H1 (cell line): ENCODE measurements at regions not wholly inside any gene's neighbourhood (a gene's known extent, or its start where the extent isn't known, plus 50 kb on each side); places are given as distances from the start of the nearest gene placed in this dataset.

Experiments used
- CTCF ChIA-PET: fragments of 300-600 bp; sonication (Branson Sonifier 250); formaldehyde crosslinking; loops from one replicate; lab custom pipeline; 2021; ENCODE audit not compliant: partially characterized antibody; lab: Charles Lee
- POLR2A ChIA-PET: fragments of 300-600 bp; sonication (Branson Sonifier 250); formaldehyde crosslinking; loops from one replicate; lab custom pipeline; 2021; ENCODE audit warnings: inconsistent platforms; ENCODE audit not compliant: partially characterized antibody; lab: Charles Lee
- DNase-seq, 2 experiments: peaks; one replicate each; pipeline versions ENCODE4 v3.0.0 to v3.0.0-alpha.2; 2010 to 2022; ENCODE audit warnings: low spot score in 2 of 2, low read depth in 1 of 2, mixed read lengths in 1 of 2
- FAIRE-seq: peaks from 2 replicates; lab custom pipeline; 2011; peaks lifted over from hg19 to GRCh38; lab: Jason Lieb, UNC
- H2AFZ ChIP-seq: 2 replicates; pipeline ENCODE4 v1.8.1; 2012; ENCODE audit warnings: low read length, inconsistent platforms
- H2AK5ac ChIP-seq: 2 replicates; pipeline ENCODE4 v1.6.1; 2013; ENCODE audit warnings: low read depth, low read length
- H2BK120ac ChIP-seq: replicated peaks from 2 replicates; pipeline ENCODE3; 2013; ENCODE audit warnings: low read depth, low read length, inconsistent platforms
- H2BK12ac ChIP-seq: 2 replicates; pipeline ENCODE4 v1.6.1; 2013; ENCODE audit warnings: low read depth, low read length
- H2BK15ac ChIP-seq: 2 replicates; pipeline ENCODE4 v1.6.1; 2013; ENCODE audit warnings: low read length
- H2BK20ac ChIP-seq: 2 replicates; pipeline ENCODE4 v1.6.1; 2013; ENCODE audit warnings: low read length
- H2BK5ac ChIP-seq: 2 replicates; pipeline ENCODE4 v1.6.1; 2013; ENCODE audit warnings: low read depth, low read length
- H3K14ac ChIP-seq: 2 replicates; pipeline ENCODE4 v1.6.1; 2013; ENCODE audit warnings: inconsistent platforms; ENCODE audit not compliant: insufficient read length
- H3K18ac ChIP-seq: 2 replicates; pipeline ENCODE4 v1.6.1; 2013; ENCODE audit warnings: low read length; ENCODE audit errors: extremely low read depth
- H3K23ac ChIP-seq: 2 replicates; pipeline ENCODE4 v1.6.1; 2013; ENCODE audit warnings: inconsistent platforms; ENCODE audit not compliant: insufficient read length
- H3K23me2 ChIP-seq: 2 replicates; pipeline ENCODE4 v1.6.1; 2013; ENCODE audit warnings: low read depth, low read length
- H3K27ac ChIP-seq: 2 replicates; pipeline ENCODE4 v1.6.1; 2011; ENCODE audit warnings: low read depth, low read length, inconsistent platforms
- H3K27me3 ChIP-seq, 4 experiments: replicated peaks in 1 of 4; 1 replicate in 1 of 4; 2 replicates in 3 of 4; pipeline versions ENCODE4 v1.6.1 to v1.8.1; 2011 to 2013; ENCODE audit warnings: low read length in 3 of 4, mild to moderate bottlenecking in 3 of 4, inconsistent platforms in 2 of 4, mixed read lengths in 2 of 4, moderate library complexity in 1 of 4; ENCODE audit not compliant: control insufficient read depth in 3 of 4, insufficient read depth in 3 of 4; ENCODE audit errors: extremely low read depth in 1 of 4
- H3K36me3 ChIP-seq, 4 experiments: 2 replicates each; pipeline versions ENCODE4 v1.6.1 to v1.8.1; 2011 to 2013; ENCODE audit warnings: mild to moderate bottlenecking in 4 of 4, low read length in 3 of 4, moderate library complexity in 2 of 4, control low read depth in 1 of 4, inconsistent platforms in 1 of 4; ENCODE audit not compliant: insufficient read depth in 4 of 4, control insufficient read depth in 2 of 4
- H3K4ac ChIP-seq: replicated peaks from 2 replicates; pipeline ENCODE3; 2013; ENCODE audit warnings: low read length, low read depth, mixed read lengths, inconsistent platforms; ENCODE audit not compliant: insufficient read length
- H3K4me1 ChIP-seq, 4 experiments: replicated peaks in 1 of 4; 1 replicate in 1 of 4; 2 replicates in 3 of 4; pipeline versions ENCODE4 v1.6.1 to v1.8.1; 2011 to 2013; ENCODE audit warnings: low read length in 3 of 4, inconsistent platforms in 2 of 4, mixed read lengths in 1 of 4; ENCODE audit not compliant: insufficient read depth in 4 of 4, control insufficient read depth in 3 of 4
- H3K4me2 ChIP-seq, 2 experiments: 2 replicates each; pipeline versions ENCODE4 v1.6.1 to v1.8.1; 2011 to 2013; ENCODE audit warnings: low read depth in 2 of 2, low read length in 2 of 2, control low read depth in 1 of 2, inconsistent platforms in 1 of 2, mild to moderate bottlenecking in 1 of 2; ENCODE audit not compliant: insufficient read depth in 1 of 2
- H3K4me3 ChIP-seq, 4 experiments: fragments of 200-600, 300-600 bp in 1 of 4; sonication (generic), shearing (Covaris generic), sonication (Bioruptor Twin) in 1 of 4; 2 replicates each; pipeline versions ENCODE4 v1.5.1 to v1.8.1; 2011 to 2016; ENCODE audit warnings: low read length in 4 of 4, low read depth in 3 of 4, control low read depth in 2 of 4, inconsistent platforms in 2 of 4, mild to moderate bottlenecking in 2 of 4, mixed read lengths in 1 of 4, moderate library complexity in 1 of 4; ENCODE audit not compliant: insufficient read depth in 2 of 4; ENCODE audit errors: extremely low read depth in 1 of 4
- H3K56ac ChIP-seq: replicated peaks from 2 replicates; pipeline ENCODE3; 2013; ENCODE audit warnings: low read depth, mild to moderate bottlenecking, mixed read lengths, low read length, inconsistent platforms; ENCODE audit not compliant: insufficient read length
- H3K79me1 ChIP-seq: 2 replicates; pipeline ENCODE4 v1.6.1; 2013; ENCODE audit warnings: low read depth, low read length, control low read depth
- H3K79me2 ChIP-seq, 2 experiments: 2 replicates each; pipeline versions ENCODE4 v1.6.1 to v1.8.1; 2012 to 2013; ENCODE audit warnings: low read length in 2 of 2, mild to moderate bottlenecking in 2 of 2, inconsistent platforms in 1 of 2; ENCODE audit not compliant: insufficient read depth in 2 of 2, control insufficient read depth in 1 of 2
- H3K9ac ChIP-seq, 4 experiments: replicated peaks in 1 of 4; 1 replicate in 1 of 4; 2 replicates in 3 of 4; pipeline versions ENCODE4 v1.6.1 to v1.8.1; 2011 to 2013; ENCODE audit warnings: low read depth in 3 of 4, low read length in 3 of 4, control low read depth in 2 of 4, mild to moderate bottlenecking in 2 of 4, moderate library complexity in 2 of 4, inconsistent platforms in 1 of 4; ENCODE audit errors: extremely low read depth in 1 of 4
- H3K9me3 ChIP-seq, 2 experiments: 2 replicates each; pipeline versions ENCODE4 v1.6.1 to v1.8.1; 2012 to 2013; ENCODE audit warnings: mild to moderate bottlenecking in 2 of 2, moderate library complexity in 2 of 2, control low read depth in 1 of 2, inconsistent platforms in 1 of 2, low read depth in 1 of 2, low read length in 1 of 2, mixed read lengths in 1 of 2; ENCODE audit not compliant: insufficient read depth in 2 of 2
- H4K20me1 ChIP-seq, 2 experiments: replicated peaks in 1 of 2; 2 replicates each; pipeline versions ENCODE3 to v1.8.1; 2011 to 2013; ENCODE audit warnings: inconsistent platforms in 2 of 2, low read length in 2 of 2, mild to moderate bottlenecking in 1 of 2; ENCODE audit not compliant: insufficient read depth in 2 of 2, control insufficient read depth in 1 of 2
- H4K5ac ChIP-seq: 2 replicates; pipeline ENCODE4 v1.6.1; 2013; ENCODE audit warnings: low read length, low read depth, mixed read lengths, inconsistent platforms; ENCODE audit not compliant: insufficient read length
- H4K8ac ChIP-seq: 2 replicates; pipeline ENCODE4 v1.8.0; 2013; ENCODE audit warnings: mild to moderate bottlenecking, moderate library complexity, low read length, inconsistent platforms; ENCODE audit not compliant: insufficient read depth; ENCODE audit errors: extremely low read depth
- H4K91ac ChIP-seq: replicated peaks from 2 replicates; pipeline ENCODE3; 2013; ENCODE audit warnings: low read length, mixed read lengths, inconsistent platforms; ENCODE audit not compliant: insufficient read length
- GABPA ChIP-seq: IDR thresholded peaks from 2 replicates; pipeline ENCODE4 v1.6.1; 2011; ENCODE audit warnings: mild to moderate bottlenecking, low read length, moderate library complexity, borderline replicate concordance; ENCODE audit not compliant: insufficient read depth
- HDAC2 ChIP-seq, 2 experiments: fragments of 300-600 bp in 1 of 2; sonication (generic) in 1 of 2; IDR thresholded peaks; 2 replicates each; pipeline ENCODE4 v1.6.1; 2011 to 2012; ENCODE audit warnings: low read depth in 2 of 2, low read length in 2 of 2, mild to moderate bottlenecking in 2 of 2, moderate library complexity in 2 of 2, borderline replicate concordance in 1 of 2, inconsistent platforms in 1 of 2
- JUND ChIP-seq: IDR thresholded peaks from 2 replicates; pipeline ENCODE4 v1.6.1; 2011; ENCODE audit warnings: mild to moderate bottlenecking, improper control_type of control experiment, low read length
- KDM5A ChIP-seq: fragments of 200-600 bp; IDR thresholded peaks from 2 replicates; pipeline ENCODE4 v1.7.1; 2012; ENCODE audit warnings: mild to moderate bottlenecking, low read length, inconsistent platforms, mixed read lengths
- NANOG ChIP-seq: IDR thresholded peaks from 2 replicates; pipeline ENCODE4 v1.6.1; 2011; ENCODE audit warnings: low read length, low read depth, mild to moderate bottlenecking, inconsistent platforms; ENCODE audit not compliant: insufficient read depth, poor library complexity, severe bottlenecking
- POLR2A ChIP-seq, 2 experiments: IDR thresholded peaks; 1 replicate in 1 of 2; 2 replicates in 1 of 2; pipeline ENCODE4 v1.6.1; 2011; ENCODE audit warnings: low read depth in 2 of 2, low read length in 2 of 2, mild to moderate bottlenecking in 2 of 2; ENCODE audit errors: control extremely low read depth in 1 of 2
- SIX5 ChIP-seq: IDR thresholded peaks from 2 replicates; pipeline ENCODE4 v1.6.1; 2011; ENCODE audit warnings: mild to moderate bottlenecking, low read depth, low read length
- SP1 ChIP-seq: IDR thresholded peaks from 2 replicates; pipeline ENCODE4 v1.6.1; 2011; ENCODE audit warnings: low read depth, low read length
- TAF7 ChIP-seq: optimal IDR thresholded peaks from 2 replicates; pipeline ENCODE3; 2011; ENCODE audit warnings: low read depth, mild to moderate bottlenecking, inconsistent platforms, low read length, moderate library complexity, borderline replicate concordance
- WGBS, 2 experiments: shearing (Covaris generic) in 1 of 2; methylation state at CpG; one replicate each; pipeline versions ENCODE4 v1.1.6 to v1.1.7; 2013 to 2015; ENCODE audit warnings: low lambda C conversion rate in 2 of 2, mixed read lengths in 2 of 2, inconsistent platforms in 1 of 2, low coverage in 1 of 2, missing lambda C conversion rate in 1 of 2; ENCODE audit not compliant: insufficient replicate concordance in 2 of 2, insufficient coverage in 1 of 2, insufficient read length in 1 of 2; ENCODE audit errors: extremely low coverage in 1 of 2, missing lambda C conversion rate in 1 of 2; 5-methylcytosine and 5-hydroxymethylcytosine counted together
- TF ChIP-seq, protein P1 (sequence below), 3 experiments: IDR thresholded peaks; 1 replicate in 2 of 3; 2 replicates in 1 of 3; pipeline versions ENCODE4 v1.5.1 to v1.6.1; 2011; ENCODE audit warnings: low read length in 3 of 3, mild to moderate bottlenecking in 3 of 3, inconsistent platforms in 2 of 3, low read depth in 1 of 3, moderate library complexity in 1 of 3; ENCODE audit not compliant: insufficient read depth in 1 of 3; ENCODE audit errors: control extremely low read depth in 1 of 3

DNA sequence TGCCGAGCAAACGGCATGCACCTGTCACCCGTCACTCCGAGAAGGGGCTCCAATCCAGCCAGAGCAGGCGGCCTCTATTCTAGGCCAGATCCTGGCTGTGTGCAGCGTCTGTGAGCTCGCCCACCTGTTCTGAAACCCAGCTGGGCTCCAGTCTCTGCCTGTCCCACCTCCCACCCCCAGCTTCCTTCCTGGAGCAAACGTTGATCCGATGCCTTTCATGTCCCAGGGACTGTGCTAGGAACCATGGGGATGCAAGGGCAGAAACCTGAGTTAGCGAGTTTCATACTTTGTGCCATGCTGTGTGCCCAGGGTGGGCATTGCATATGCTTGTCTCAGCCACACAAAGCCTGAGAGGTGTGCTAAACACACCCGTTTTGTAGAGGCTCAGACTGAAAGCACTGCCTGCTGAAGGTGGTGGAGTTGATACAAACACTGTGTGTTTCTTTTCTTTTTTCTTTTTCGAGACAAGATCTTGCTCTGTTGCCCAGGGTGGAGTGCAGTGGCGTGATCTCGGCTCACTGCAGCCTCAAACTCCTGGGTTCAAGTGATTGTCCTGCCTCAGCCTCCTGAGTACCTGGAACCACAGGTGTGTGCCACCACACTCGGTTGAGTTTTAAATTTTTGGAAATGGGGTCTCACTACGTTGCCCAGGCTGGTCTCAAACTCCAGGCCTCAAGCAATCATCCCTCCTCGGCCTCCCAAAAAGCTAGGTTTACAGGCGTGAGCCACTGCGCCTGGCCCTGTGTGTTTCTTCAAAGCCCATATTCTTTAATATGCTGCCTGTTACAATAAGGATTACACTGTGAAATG, 84.1 kb upstream of the MED13L start:
- 0 out of 2 replicates have a peak overlapping the region, but pooled peaks have one; percentile 33 for H2BK12ac ChIP-seq
- H2BK20ac ChIP-seq, result 0 out of 2 replicates have a peak overlapping the region, but pooled peaks have one; percentile 21
- FAIRE-seq (no peak), DNase-seq (no peak)
- ChIA-PET POLR2A (no interaction called here), CTCF (no interaction called here)
- no peaks in the 10 kb centered on the region for H3K79me1 ChIP-seq
- no peak overlapping the region for H3K18ac ChIP-seq
- peak overlapping the region; percentile 95 for H2BK15ac ChIP-seq
- no peak overlapping the region for H4K8ac ChIP-seq
- H3K36me3 ChIP-seq, result no peaks in the 10 kb centered on the region
- H4K91ac ChIP-seq, result no peak overlapping the region
- H3K56ac ChIP-seq, result no peak overlapping the region
- no peak overlapping the region for H2AK5ac ChIP-seq
- no peak overlapping the region for H3K14ac ChIP-seq
- H3K23ac ChIP-seq, result no peak overlapping the region
- no peaks in the 10 kb centered on the region for H3K9me3 ChIP-seq
- H4K5ac ChIP-seq, result no peak overlapping the region
- H3K9ac ChIP-seq, result no peak overlapping the region
- peaks cover 2 to 12% (median 6%) of the 10 kb centered on the region in 4 experiments; a peak in 4 of 7 replicates for H3K4me1 ChIP-seq
- H2BK5ac ChIP-seq, result peak overlapping the region; percentile 24; the same call in 1 of the 2 replicates
- no peak overlapping the region for H2AFZ ChIP-seq
- H3K4me2 ChIP-seq, result no peak overlapping the region
- no peaks in the 10 kb centered on the region for H3K79me2 ChIP-seq
- no peaks in the 10 kb centered on the region; the same call in 1 of the 2 replicates for H3K23me2 ChIP-seq
- H2BK120ac ChIP-seq, result no peak overlapping the region
- H3K4me3 ChIP-seq, result no peak overlapping the region
- H4K20me1 ChIP-seq, result no peaks in the 10 kb centered on the region
- WGBS, 2 experiments, result 88% methylated on average over 19 of the region's 19 CpGs; no CpG with 5 or more reads in 1 of the 2 experiments
- H3K27ac ChIP-seq, result no peak overlapping the region
- H3K27me3 ChIP-seq, result no peaks in the 10 kb centered on the region; a peak in 1 of 7 replicates
- no peak overlapping the region for H3K4ac ChIP-seq
- TF ChIP-seq POLR2A (IDR thresholded peaks at IDR 0.05; ENCODE audit: control extremely low read depth in 1 of 2, low read depth in 2 of 2, low read length in 2 of 2), result no peak
- TF ChIP-seq GABPA, result no peak
- no peak for TF ChIP-seq NANOG
- no peak for TF ChIP-seq KDM5A
- TF ChIP-seq SP1, result no peak
- TF ChIP-seq SIX5, result no peak
- no peak for TF ChIP-seq HDAC2 (IDR thresholded peaks at IDR 0.05; ENCODE audit: borderline replicate concordance in 1 of 2, low read depth in 2 of 2, low read length in 2 of 2)
- TF ChIP-seq, protein P1, sequence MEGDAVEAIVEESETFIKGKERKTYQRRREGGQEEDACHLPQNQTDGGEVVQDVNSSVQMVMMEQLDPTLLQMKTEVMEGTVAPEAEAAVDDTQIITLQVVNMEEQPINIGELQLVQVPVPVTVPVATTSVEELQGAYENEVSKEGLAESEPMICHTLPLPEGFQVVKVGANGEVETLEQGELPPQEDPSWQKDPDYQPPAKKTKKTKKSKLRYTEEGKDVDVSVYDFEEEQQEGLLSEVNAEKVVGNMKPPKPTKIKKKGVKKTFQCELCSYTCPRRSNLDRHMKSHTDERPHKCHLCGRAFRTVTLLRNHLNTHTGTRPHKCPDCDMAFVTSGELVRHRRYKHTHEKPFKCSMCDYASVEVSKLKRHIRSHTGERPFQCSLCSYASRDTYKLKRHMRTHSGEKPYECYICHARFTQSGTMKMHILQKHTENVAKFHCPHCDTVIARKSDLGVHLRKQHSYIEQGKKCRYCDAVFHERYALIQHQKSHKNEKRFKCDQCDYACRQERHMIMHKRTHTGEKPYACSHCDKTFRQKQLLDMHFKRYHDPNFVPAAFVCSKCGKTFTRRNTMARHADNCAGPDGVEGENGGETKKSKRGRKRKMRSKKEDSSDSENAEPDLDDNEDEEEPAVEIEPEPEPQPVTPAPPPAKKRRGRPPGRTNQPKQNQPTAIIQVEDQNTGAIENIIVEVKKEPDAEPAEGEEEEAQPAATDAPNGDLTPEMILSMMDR (IDR thresholded peaks at IDR 0.05; ENCODE audit: control extremely low read depth in 1 of 3, insufficient read depth in 1 of 3, low read depth in 1 of 3, low read length in 3 of 3), result no peak
- TF ChIP-seq TAF7, result no peak
- TF ChIP-seq JUND, result no peak
